ENCODE measurements at regions not wholly inside any gene's neighbourhood (a gene's known extent, or its start where the extent isn't known, plus 50 kb on each side); places are given as distances from the start of the nearest gene placed in this dataset.

DNA sequence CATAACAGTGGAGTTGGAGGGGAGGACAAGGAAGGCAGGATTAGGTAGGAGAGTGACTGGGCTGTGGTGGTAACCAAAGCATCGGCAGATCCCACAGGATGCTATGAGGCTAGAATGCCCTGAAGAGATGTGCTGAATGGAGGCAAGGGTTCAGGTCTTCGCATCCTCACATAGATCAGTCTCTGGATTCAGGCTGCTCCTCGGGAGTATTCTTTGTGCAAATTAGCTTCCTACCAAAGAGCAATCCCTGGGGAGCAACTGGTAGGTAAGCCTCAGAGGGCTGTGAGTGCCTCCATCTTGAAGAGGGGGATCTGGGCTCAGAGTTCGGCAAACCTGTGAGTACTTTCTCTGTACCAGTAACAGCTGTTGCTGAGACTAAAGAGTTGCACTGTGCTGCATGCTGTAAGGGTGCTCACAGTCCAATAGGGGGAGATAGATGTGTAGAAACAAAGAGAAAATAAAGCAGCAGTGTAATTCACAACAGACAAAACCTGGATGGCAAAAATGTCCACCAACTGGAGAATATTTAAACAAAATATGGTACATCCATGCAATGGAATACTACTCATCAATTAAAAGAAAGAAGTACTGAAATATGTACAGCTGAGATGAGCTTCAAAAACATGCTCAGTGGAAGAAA is 322.4 kb upstream of the DEPDC1 start:
- intact Hi-C loops (cut with DNase I) = no loop called here
- DNase-seq (peak in 1 of 4 donors; percentile 13), ATAC-seq (peak; percentile 44)
- Histone ChIP-seq H3K9me3 (no peaks in the 10 kb centered on the region), H3K27me3 (no peaks in the 10 kb centered on the region), H3K4me3 (no peak overlapping the region), H3K36me3 (no peaks in the 10 kb centered on the region), H3K27ac (no peak overlapping the region), H3K4me1 (no peaks in the 10 kb centered on the region)
- TF ChIP-seq, protein P1, sequence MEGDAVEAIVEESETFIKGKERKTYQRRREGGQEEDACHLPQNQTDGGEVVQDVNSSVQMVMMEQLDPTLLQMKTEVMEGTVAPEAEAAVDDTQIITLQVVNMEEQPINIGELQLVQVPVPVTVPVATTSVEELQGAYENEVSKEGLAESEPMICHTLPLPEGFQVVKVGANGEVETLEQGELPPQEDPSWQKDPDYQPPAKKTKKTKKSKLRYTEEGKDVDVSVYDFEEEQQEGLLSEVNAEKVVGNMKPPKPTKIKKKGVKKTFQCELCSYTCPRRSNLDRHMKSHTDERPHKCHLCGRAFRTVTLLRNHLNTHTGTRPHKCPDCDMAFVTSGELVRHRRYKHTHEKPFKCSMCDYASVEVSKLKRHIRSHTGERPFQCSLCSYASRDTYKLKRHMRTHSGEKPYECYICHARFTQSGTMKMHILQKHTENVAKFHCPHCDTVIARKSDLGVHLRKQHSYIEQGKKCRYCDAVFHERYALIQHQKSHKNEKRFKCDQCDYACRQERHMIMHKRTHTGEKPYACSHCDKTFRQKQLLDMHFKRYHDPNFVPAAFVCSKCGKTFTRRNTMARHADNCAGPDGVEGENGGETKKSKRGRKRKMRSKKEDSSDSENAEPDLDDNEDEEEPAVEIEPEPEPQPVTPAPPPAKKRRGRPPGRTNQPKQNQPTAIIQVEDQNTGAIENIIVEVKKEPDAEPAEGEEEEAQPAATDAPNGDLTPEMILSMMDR (IDR thresholded peaks at IDR 0.05) = peak; percentile 14

DNA sequence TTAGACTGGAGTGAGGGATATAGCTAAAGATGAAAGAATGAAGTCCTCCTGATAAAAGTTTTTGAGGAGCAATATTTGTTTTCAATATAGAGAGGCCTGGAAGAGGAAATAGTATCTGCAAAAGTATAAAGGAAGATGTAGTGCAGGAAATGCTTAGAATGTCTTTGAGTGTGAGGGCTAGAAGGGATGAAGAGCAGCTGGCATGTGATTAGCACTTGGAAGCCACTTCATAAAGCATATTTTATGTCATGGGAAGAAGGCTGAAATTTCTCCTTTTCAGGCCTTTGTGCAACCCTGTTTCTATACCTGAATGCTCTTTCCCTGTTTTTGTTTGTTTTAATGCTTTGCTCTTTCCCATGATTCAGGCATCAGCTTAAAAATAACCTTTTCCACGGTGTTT is 323.3 kb upstream of the DEPDC1 start:
- no peak for ATAC-seq
- Histone ChIP-seq H3K4me3 (no peak overlapping the region), H3K27me3 (no peaks in the 10 kb centered on the region), H3K4me1 (no peaks in the 10 kb centered on the region), H3K9me3 (no peaks in the 10 kb centered on the region), H3K36me3 (no peaks in the 10 kb centered on the region), H3K27ac (no peak overlapping the region)
- peak in 2 of 4 donors; percentile 45 to 68 for DNase-seq
- TF ChIP-seq, protein P1 (IDR thresholded peaks at IDR 0.05) = no peak
- intact Hi-C loops (cut with DNase I) = no loop called here

DNA sequence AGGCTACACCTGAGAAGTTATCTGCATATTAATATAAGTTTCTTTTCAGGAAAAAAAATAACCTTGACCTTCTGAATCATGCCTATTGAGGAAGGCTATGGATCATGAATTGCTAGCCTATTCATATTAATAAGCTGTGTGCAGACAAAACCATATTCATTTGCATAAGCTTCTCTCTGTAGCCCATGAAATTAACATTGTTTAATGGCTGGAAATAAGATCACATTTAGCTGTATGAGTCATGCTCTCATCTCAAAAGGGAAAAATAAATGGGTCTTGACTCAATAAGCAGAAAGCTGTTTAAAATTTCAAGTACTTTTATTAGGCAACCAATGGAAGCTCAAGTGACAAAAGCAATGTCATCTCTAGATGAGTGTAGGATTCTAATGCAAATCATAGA is 330.0 kb upstream of the DEPDC1 start:
- no peak overlapping the region for H3K4me3 ChIP-seq
- intact Hi-C loops (cut with DNase I) = no loop called here
- H3K4me1 ChIP-seq = no peaks in the 10 kb centered on the region
- no peak overlapping the region for H3K27ac ChIP-seq
- DNase-seq (no peak), ATAC-seq (no peak)
- TF ChIP-seq, protein P1 (IDR thresholded peaks at IDR 0.05) = no peak
- no peaks in the 10 kb centered on the region for H3K36me3 ChIP-seq
- H3K9me3 ChIP-seq = peaks cover 0 to 28% of the 10 kb centered on the region in 2 donors
- no peaks in the 10 kb centered on the region for H3K27me3 ChIP-seq

DNA sequence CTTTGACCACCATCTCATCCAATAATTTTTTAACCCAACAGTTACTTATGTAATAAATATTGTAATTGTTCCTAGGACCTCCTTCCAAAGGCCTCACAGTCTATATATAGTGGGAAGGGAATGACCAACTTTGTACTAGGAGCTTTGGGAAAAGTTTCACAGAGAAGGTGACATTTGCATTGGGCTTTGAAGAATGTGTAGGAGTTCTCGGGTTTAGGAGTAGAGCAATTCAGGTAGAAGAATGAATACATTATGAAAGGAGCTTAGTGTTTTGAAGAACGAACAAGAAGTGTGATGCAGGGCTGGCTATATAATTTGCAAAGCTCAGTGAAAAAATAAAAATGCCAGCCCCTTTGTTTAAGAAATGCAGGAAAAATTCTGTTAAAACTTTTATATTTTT is 330.4 kb upstream of the DEPDC1 start:
- intact Hi-C loops (cut with DNase I) = no loop called here
- ATAC-seq (no peak), DNase-seq (no peak)
- peaks cover 0 to 29% of the 10 kb centered on the region in 2 donors for H3K9me3 ChIP-seq
- no peaks in the 10 kb centered on the region for H3K36me3 ChIP-seq
- no peaks in the 10 kb centered on the region for H3K4me1 ChIP-seq
- TF ChIP-seq, protein P1 (IDR thresholded peaks at IDR 0.05) = no peak
- H3K27me3 ChIP-seq = no peaks in the 10 kb centered on the region
- H3K4me3 ChIP-seq = no peak overlapping the region
- H3K27ac ChIP-seq = no peak overlapping the region

DNA sequence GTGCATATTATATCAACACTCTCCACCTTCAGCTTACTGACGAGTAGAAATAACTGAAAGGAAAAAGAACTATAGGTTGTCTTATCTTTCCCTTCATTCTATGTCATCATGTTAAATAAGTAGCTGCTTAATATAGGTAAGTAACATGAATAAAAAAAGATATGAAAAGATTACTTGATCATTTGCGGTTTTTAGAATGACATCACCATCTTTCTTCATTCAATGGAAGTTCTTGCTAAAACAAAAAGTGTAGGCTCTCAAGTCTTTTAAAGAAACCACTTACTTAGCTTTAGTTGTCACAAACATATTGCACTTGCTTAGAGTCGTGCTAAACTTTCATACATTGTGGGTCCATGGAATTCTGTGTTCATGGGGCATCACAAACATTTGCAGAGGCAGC is 331.1 kb upstream of the DEPDC1 start:
- Histone ChIP-seq H3K27ac (no peak overlapping the region), H3K4me3 (no peak overlapping the region), H3K27me3 (no peaks in the 10 kb centered on the region), H3K4me1 (no peaks in the 10 kb centered on the region), H3K36me3 (no peaks in the 10 kb centered on the region), H3K9me3 (peaks cover 0 to 29% of the 10 kb centered on the region in 2 donors)
- ATAC-seq (no peak), DNase-seq (no peak)
- TF ChIP-seq, protein P1 (IDR thresholded peaks at IDR 0.05) = no peak
- intact Hi-C loops (cut with DNase I) = no loop called here

Data from left lung (tissue), 4 donors.